K562 (cell line): ENCODE measurements at regions not wholly inside any gene's neighbourhood (a gene's known extent, or its start where the extent isn't known, plus 50 kb on each side); places are given as distances from the start of the nearest gene placed in this dataset.

Experiments
- ARID2 ChIP-seq: fragments of 450-650 bp; IDR thresholded peaks from 2 replicates; pipeline ENCODE4 v1.6.1; 2017; ENCODE audit warnings: antibody characterized with exemption, mild to moderate bottlenecking
- CEBPB ChIP-seq: fragments of 450-650 bp; IDR thresholded peaks from 2 replicates; pipeline ENCODE4 v1.6.1; 2016; ENCODE audit warnings: missing genetic modification characterization, missing compliant biosample characterization
- CHD1 ChIP-seq: fragments of 200-600 bp; sonication (generic); IDR thresholded peaks from one replicate; pipeline ENCODE4 v1.6.1; 2012; ENCODE audit warnings: mild to moderate bottlenecking, moderate library complexity, low read length, inconsistent platforms
- EZH2 ChIP-seq: IDR thresholded peaks from 2 replicates; pipeline ENCODE4 v1.6.1; 2012; ENCODE audit warnings: low read depth, mild to moderate bottlenecking, inconsistent platforms, low read length, borderline replicate concordance
- MAFK ChIP-seq: IDR thresholded peaks from 2 replicates; pipeline ENCODE4 v1.6.1; 2011; ENCODE audit warnings: low read length, improper control_type of control experiment
- MAZ ChIP-seq, 2 experiments: fragments of 450-650 bp in 1 of 2; sonication (generic) in 1 of 2; formaldehyde crosslinking; IDR thresholded peaks in 1 of 2; conservative IDR thresholded peaks in 1 of 2; 2 replicates each; pipeline versions ENCODE4 v1.4.0 to v1.5.0; 2020; ENCODE audit warnings: mild to moderate bottlenecking in 1 of 2, missing genetic modification reagents in 1 of 2
- POLR2AphosphoS5 ChIP-seq: IDR thresholded peaks from 2 replicates; pipeline ENCODE4 v1.6.1; 2011; ENCODE audit warnings: mild to moderate bottlenecking, low read depth, low read length, moderate library complexity; ENCODE audit not compliant: control insufficient read depth, insufficient read depth
- RFX5 ChIP-seq: IDR thresholded peaks from 2 replicates; pipeline ENCODE4 v1.6.1; 2011; ENCODE audit warnings: low read depth, mild to moderate bottlenecking, improper control_type of control experiment, low read length
- ZBED1 ChIP-seq: IDR thresholded peaks from 2 replicates; pipeline ENCODE4 v1.6.1; 2014
- ZNF239 ChIP-seq: fragments of 250-450 bp; sonication (Bioruptor Pico); IDR thresholded peaks from 2 replicates; pipeline ENCODE4 v1.4.0; 2020; ENCODE audit warnings: mild to moderate bottlenecking
- TF ChIP-seq, protein P1 (sequence below): fragments of 200-600 bp; sonication (generic); IDR thresholded peaks from one replicate; pipeline ENCODE4 v1.6.1; 2012; ENCODE audit warnings: mild to moderate bottlenecking, low read depth, low read length, inconsistent platforms
- TF ChIP-seq, protein P2 (sequence below), 3 experiments: IDR thresholded peaks in 2 of 3; conservative IDR thresholded peaks in 1 of 3; 2 replicates each; pipeline ENCODE4 v1.5.1; 2011 to 2012; ENCODE audit warnings: low read length in 3 of 3, mild to moderate bottlenecking in 3 of 3, control low read depth in 2 of 3, improper control_type of control experiment in 1 of 3, inconsistent platforms in 1 of 3, low read depth in 1 of 3, mixed read lengths in 1 of 3, moderate library complexity in 1 of 3; ENCODE audit not compliant: insufficient read depth in 2 of 3

DNA sequence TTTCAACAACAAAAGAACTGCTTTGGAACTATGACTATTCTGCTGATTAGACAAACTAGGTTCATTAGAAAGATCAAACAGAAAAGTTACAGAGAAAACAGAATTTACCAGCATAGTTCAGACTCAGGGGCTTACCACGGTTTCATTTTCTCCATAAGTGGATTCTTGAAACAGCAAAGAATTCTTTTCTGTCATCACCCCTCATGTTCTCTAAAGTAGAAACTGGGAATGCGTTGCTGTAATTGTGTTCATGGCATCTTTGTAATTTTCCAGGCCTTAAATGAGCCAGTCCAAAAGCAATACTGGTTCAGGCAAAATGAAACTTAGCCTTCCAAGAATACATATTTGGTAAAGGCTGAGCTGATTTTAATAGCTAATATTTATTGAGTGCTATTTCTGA, 287.8 kb downstream of the CHL1 start:
- TF ChIP-seq ZNF239 (CRISPR knock-in tag) (no peak), MAZ (CRISPR knock-in tag; conservative IDR thresholded peaks at IDR 0.05 in 1 of 2, IDR thresholded peaks at IDR 0.05 in 1 of 2) (no peak), CHD1 (no peak), ARID2 (no peak), ZBED1 (no peak), CEBPB (tag) (no peak), EZH2 (no peak), RFX5 (no peak), POLR2AphosphoS5 (no peak), MAFK (no peak)
- TF ChIP-seq, protein P1, sequence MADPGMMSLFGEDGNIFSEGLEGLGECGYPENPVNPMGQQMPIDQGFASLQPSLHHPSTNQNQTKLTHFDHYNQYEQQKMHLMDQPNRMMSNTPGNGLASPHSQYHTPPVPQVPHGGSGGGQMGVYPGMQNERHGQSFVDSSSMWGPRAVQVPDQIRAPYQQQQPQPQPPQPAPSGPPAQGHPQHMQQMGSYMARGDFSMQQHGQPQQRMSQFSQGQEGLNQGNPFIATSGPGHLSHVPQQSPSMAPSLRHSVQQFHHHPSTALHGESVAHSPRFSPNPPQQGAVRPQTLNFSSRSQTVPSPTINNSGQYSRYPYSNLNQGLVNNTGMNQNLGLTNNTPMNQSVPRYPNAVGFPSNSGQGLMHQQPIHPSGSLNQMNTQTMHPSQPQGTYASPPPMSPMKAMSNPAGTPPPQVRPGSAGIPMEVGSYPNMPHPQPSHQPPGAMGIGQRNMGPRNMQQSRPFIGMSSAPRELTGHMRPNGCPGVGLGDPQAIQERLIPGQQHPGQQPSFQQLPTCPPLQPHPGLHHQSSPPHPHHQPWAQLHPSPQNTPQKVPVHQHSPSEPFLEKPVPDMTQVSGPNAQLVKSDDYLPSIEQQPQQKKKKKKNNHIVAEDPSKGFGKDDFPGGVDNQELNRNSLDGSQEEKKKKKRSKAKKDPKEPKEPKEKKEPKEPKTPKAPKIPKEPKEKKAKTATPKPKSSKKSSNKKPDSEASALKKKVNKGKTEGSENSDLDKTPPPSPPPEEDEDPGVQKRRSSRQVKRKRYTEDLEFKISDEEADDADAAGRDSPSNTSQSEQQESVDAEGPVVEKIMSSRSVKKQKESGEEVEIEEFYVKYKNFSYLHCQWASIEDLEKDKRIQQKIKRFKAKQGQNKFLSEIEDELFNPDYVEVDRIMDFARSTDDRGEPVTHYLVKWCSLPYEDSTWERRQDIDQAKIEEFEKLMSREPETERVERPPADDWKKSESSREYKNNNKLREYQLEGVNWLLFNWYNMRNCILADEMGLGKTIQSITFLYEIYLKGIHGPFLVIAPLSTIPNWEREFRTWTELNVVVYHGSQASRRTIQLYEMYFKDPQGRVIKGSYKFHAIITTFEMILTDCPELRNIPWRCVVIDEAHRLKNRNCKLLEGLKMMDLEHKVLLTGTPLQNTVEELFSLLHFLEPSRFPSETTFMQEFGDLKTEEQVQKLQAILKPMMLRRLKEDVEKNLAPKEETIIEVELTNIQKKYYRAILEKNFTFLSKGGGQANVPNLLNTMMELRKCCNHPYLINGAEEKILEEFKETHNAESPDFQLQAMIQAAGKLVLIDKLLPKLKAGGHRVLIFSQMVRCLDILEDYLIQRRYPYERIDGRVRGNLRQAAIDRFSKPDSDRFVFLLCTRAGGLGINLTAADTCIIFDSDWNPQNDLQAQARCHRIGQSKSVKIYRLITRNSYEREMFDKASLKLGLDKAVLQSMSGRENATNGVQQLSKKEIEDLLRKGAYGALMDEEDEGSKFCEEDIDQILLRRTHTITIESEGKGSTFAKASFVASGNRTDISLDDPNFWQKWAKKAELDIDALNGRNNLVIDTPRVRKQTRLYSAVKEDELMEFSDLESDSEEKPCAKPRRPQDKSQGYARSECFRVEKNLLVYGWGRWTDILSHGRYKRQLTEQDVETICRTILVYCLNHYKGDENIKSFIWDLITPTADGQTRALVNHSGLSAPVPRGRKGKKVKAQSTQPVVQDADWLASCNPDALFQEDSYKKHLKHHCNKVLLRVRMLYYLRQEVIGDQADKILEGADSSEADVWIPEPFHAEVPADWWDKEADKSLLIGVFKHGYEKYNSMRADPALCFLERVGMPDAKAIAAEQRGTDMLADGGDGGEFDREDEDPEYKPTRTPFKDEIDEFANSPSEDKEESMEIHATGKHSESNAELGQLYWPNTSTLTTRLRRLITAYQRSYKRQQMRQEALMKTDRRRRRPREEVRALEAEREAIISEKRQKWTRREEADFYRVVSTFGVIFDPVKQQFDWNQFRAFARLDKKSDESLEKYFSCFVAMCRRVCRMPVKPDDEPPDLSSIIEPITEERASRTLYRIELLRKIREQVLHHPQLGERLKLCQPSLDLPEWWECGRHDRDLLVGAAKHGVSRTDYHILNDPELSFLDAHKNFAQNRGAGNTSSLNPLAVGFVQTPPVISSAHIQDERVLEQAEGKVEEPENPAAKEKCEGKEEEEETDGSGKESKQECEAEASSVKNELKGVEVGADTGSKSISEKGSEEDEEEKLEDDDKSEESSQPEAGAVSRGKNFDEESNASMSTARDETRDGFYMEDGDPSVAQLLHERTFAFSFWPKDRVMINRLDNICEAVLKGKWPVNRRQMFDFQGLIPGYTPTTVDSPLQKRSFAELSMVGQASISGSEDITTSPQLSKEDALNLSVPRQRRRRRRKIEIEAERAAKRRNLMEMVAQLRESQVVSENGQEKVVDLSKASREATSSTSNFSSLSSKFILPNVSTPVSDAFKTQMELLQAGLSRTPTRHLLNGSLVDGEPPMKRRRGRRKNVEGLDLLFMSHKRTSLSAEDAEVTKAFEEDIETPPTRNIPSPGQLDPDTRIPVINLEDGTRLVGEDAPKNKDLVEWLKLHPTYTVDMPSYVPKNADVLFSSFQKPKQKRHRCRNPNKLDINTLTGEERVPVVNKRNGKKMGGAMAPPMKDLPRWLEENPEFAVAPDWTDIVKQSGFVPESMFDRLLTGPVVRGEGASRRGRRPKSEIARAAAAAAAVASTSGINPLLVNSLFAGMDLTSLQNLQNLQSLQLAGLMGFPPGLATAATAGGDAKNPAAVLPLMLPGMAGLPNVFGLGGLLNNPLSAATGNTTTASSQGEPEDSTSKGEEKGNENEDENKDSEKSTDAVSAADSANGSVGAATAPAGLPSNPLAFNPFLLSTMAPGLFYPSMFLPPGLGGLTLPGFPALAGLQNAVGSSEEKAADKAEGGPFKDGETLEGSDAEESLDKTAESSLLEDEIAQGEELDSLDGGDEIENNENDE = no peak
- TF ChIP-seq, protein P2, sequence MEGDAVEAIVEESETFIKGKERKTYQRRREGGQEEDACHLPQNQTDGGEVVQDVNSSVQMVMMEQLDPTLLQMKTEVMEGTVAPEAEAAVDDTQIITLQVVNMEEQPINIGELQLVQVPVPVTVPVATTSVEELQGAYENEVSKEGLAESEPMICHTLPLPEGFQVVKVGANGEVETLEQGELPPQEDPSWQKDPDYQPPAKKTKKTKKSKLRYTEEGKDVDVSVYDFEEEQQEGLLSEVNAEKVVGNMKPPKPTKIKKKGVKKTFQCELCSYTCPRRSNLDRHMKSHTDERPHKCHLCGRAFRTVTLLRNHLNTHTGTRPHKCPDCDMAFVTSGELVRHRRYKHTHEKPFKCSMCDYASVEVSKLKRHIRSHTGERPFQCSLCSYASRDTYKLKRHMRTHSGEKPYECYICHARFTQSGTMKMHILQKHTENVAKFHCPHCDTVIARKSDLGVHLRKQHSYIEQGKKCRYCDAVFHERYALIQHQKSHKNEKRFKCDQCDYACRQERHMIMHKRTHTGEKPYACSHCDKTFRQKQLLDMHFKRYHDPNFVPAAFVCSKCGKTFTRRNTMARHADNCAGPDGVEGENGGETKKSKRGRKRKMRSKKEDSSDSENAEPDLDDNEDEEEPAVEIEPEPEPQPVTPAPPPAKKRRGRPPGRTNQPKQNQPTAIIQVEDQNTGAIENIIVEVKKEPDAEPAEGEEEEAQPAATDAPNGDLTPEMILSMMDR (IDR thresholded peaks at IDR 0.05 in 2 of 3, conservative IDR thresholded peaks at IDR 0.05 in 1 of 3; ENCODE audit: insufficient read depth in 2 of 3, low read depth in 1 of 3, low read length in 3 of 3) = no peak
